NT2/D1 (cell line): ENCODE measurements at regions not wholly inside any gene's neighbourhood (a gene's known extent, or its start where the extent isn't known, plus 50 kb on each side); places are given as distances from the start of the nearest gene placed in this dataset.
A peak's percentile ranks its signal among the peaks of the same experiment; 100 is the strongest.

ENCODE experiments used
- DNase-seq: peaks from one replicate; pipeline ENCODE4 v3.0.0-alpha.2; 2011; ENCODE audit warnings: low read depth, low spot score
- H3K27me3 ChIP-seq: 2 replicates; pipeline ENCODE4 v1.6.0; 2011; ENCODE audit warnings: mild to moderate bottlenecking; ENCODE audit not compliant: insufficient read length, insufficient read depth
- H3K36me3 ChIP-seq: 2 replicates; pipeline ENCODE4 v1.6.1; 2011; ENCODE audit warnings: mild to moderate bottlenecking, low read length, mixed read lengths; ENCODE audit not compliant: insufficient read depth, insufficient read length
- H3K4me1 ChIP-seq: 2 replicates; pipeline ENCODE4 v1.5.1; 2011; ENCODE audit not compliant: insufficient read depth, insufficient read length
- H3K4me3 ChIP-seq: 2 replicates; pipeline ENCODE4 v1.5.1; 2011; ENCODE audit warnings: low read depth; ENCODE audit not compliant: insufficient read length
- H3K9ac ChIP-seq: 2 replicates; pipeline ENCODE4 v1.6.0; 2011; ENCODE audit warnings: low read depth; ENCODE audit not compliant: insufficient read length
- H3K9me3 ChIP-seq: 2 replicates; pipeline ENCODE4 v1.5.1; 2011; ENCODE audit warnings: mild to moderate bottlenecking, low read length; ENCODE audit not compliant: insufficient read depth
- SUZ12 ChIP-seq: IDR thresholded peaks from 2 replicates; pipeline ENCODE4 v1.6.1; 2011; ENCODE audit not compliant: insufficient read length, insufficient read depth; ENCODE audit errors: extremely low read depth
- YY1 ChIP-seq: IDR thresholded peaks from 2 replicates; pipeline ENCODE4 v1.6.1; 2011; ENCODE audit not compliant: insufficient read length, insufficient read depth
- ZNF274 ChIP-seq: IDR thresholded peaks from 2 replicates; pipeline ENCODE4 v1.6.1; 2011; ENCODE audit warnings: mild to moderate bottlenecking, low read depth, low read length

- Histone ChIP-seq H3K9ac (no peak overlapping the region), H3K36me3 (no peaks in the 10 kb centered on the region), H3K9me3 (no peaks in the 10 kb centered on the region), H3K27me3 (peaks cover 2% of the 10 kb centered on the region), H3K4me3 (no peak overlapping the region), H3K4me1 (no peaks in the 10 kb centered on the region)
- no peak for DNase-seq
- TF ChIP-seq YY1 (no peak), ZNF274 (no peak), SUZ12 (no peak)
Measured at GRCh38 chr21:38646213-38646837, 148.0 kb upstream of the ERG start.

GRCh38 chr21:38649120-38649519, 150.8 kb upstream of the ERG start:
- no peaks in the 10 kb centered on the region for H3K36me3 ChIP-seq
- peaks cover 2% of the 10 kb centered on the region for H3K27me3 ChIP-seq
- H3K9me3 ChIP-seq = no peaks in the 10 kb centered on the region
- no peak overlapping the region for H3K4me3 ChIP-seq
- no peaks in the 10 kb centered on the region for H3K4me1 ChIP-seq
- no peak for TF ChIP-seq ZNF274
- TF ChIP-seq YY1 = no peak
- TF ChIP-seq SUZ12 = no peak
- no peak for DNase-seq
- H3K9ac ChIP-seq = no peak overlapping the region

GRCh38 chr21:38651570-38651969, 153.3 kb upstream of the ERG start:
- Histone ChIP-seq H3K9me3 (no peaks in the 10 kb centered on the region), H3K4me3 (no peak overlapping the region), H3K9ac (no peak overlapping the region), H3K27me3 (peaks cover 20% of the 10 kb centered on the region), H3K4me1 (no peaks in the 10 kb centered on the region), H3K36me3 (no peaks in the 10 kb centered on the region)
- no peak for DNase-seq
- TF ChIP-seq ZNF274 = no peak
- no peak for TF ChIP-seq YY1
- no peak for TF ChIP-seq SUZ12

- no peak for DNase-seq
- Histone ChIP-seq H3K4me1 (no peaks in the 10 kb centered on the region), H3K36me3 (no peaks in the 10 kb centered on the region), H3K4me3 (no peak overlapping the region), H3K9ac (no peak overlapping the region), H3K9me3 (no peaks in the 10 kb centered on the region), H3K27me3 (peaks cover 26% of the 10 kb centered on the region)
- TF ChIP-seq ZNF274 = no peak
- no peak for TF ChIP-seq YY1
- no peak for TF ChIP-seq SUZ12
Measured at GRCh38 chr21:38652396-38652795, 153.3 kb upstream of the ETS2 start.

GRCh38 chr21:38654580-38654979, 151.1 kb upstream of the ETS2 start:
- Histone ChIP-seq H3K36me3 (no peaks in the 10 kb centered on the region), H3K4me3 (no peak overlapping the region), H3K9ac (no peak overlapping the region), H3K4me1 (no peaks in the 10 kb centered on the region), H3K27me3 (peaks cover 47% of the 10 kb centered on the region), H3K9me3 (no peaks in the 10 kb centered on the region)
- DNase-seq = no peak
- TF ChIP-seq YY1 (no peak), ZNF274 (no peak), SUZ12 (no peak)

GRCh38 chr21:38658511-38658910, 147.2 kb upstream of the ETS2 start:
- Histone ChIP-seq H3K9me3 (no peaks in the 10 kb centered on the region), H3K27me3 (peaks cover 86% of the 10 kb centered on the region), H3K4me3 (no peak overlapping the region), H3K36me3 (no peaks in the 10 kb centered on the region), H3K9ac (no peak overlapping the region), H3K4me1 (no peaks in the 10 kb centered on the region)
- TF ChIP-seq YY1 (no peak), SUZ12 (no peak), ZNF274 (no peak)
- no peak for DNase-seq

GRCh38 chr21:38659936-38660332, 145.8 kb upstream of the ETS2 start:
- peaks cover 82% of the 10 kb centered on the region for H3K27me3 ChIP-seq
- peak overlapping the region; percentile 61 for H3K4me3 ChIP-seq
- TF ChIP-seq ZNF274 (no peak), SUZ12 (no peak), YY1 (no peak)
- DNase-seq = no peak
- no peaks in the 10 kb centered on the region for H3K4me1 ChIP-seq
- no peaks in the 10 kb centered on the region for H3K9me3 ChIP-seq
- H3K9ac ChIP-seq = peak overlapping the region; percentile 79
- H3K36me3 ChIP-seq = no peaks in the 10 kb centered on the region
